WTC11 (cell line): ENCODE measurements at regions not wholly inside any gene's neighbourhood (a gene's known extent, or its start where the extent isn't known, plus 50 kb on each side); places are given as distances from the start of the nearest gene placed in this dataset.

Experiments used
- ATAC-seq: fragments of 200-7000 bp; cut with Tn5 transposase; 2 replicates; pipeline ENCODE4 v1.10.0; 2021; ENCODE audit warnings: mild to moderate bottlenecking, moderate library complexity
- CTCF ChIA-PET: fragments of 300-600 bp; sonication (Branson Sonifier 250); formaldehyde crosslinking; loops from one replicate; lab custom pipeline; 2021; ENCODE audit warnings: antibody characterized with exemption; lab: Charles Lee
- POLR2A ChIA-PET: fragments of 350-600 bp; sonication (Branson Sonifier 250); formaldehyde crosslinking; loops from one replicate; lab custom pipeline; 2021; ENCODE audit warnings: antibody characterized with exemption; lab: Charles Lee
- DNase-seq: peaks from one replicate; pipeline ENCODE4 v3.0.0; 2021; ENCODE audit warnings: low spot score
- H3K27ac Mint-ChIP-seq: 2 replicates; pipeline ENCODE4 v1.8.0; 2021; ENCODE audit warnings: mixed read lengths
- H3K27me3 Mint-ChIP-seq: 2 replicates; pipeline ENCODE4 v1.8.0; 2021; ENCODE audit warnings: low read depth, mild to moderate bottlenecking, moderate library complexity, mixed read lengths
- H3K36me3 Mint-ChIP-seq: 2 replicates; pipeline ENCODE4 v1.8.0; 2021; ENCODE audit warnings: mixed read lengths
- H3K4me1 Mint-ChIP-seq: 2 replicates; pipeline ENCODE4 v1.8.0; 2022; ENCODE audit warnings: mixed read lengths
- H3K4me3 Mint-ChIP-seq: 2 replicates; pipeline ENCODE4 v1.8.0; 2021; ENCODE audit warnings: mild to moderate bottlenecking, moderate library complexity, mixed read lengths
- H3K9me3 Mint-ChIP-seq: 2 replicates; pipeline ENCODE4 v1.8.0; 2021; ENCODE audit warnings: mixed read lengths
- AFF4 ChIP-seq: sonication (generic); formaldehyde crosslinking; IDR thresholded peaks from 2 replicates; pipeline ENCODE4 v1.8.1; 2023; ENCODE audit warnings: mild to moderate bottlenecking, missing genetic modification reagents, borderline replicate concordance
- ATF1 ChIP-seq: sonication (generic); formaldehyde crosslinking; IDR thresholded peaks from 2 replicates; pipeline ENCODE4 v1.8.1; 2023; ENCODE audit warnings: mild to moderate bottlenecking, moderate library complexity, missing genetic modification reagents
- ATF3 ChIP-seq: sonication (generic); formaldehyde crosslinking; conservative IDR thresholded peaks from 2 replicates; pipeline ENCODE4 v1.8.1; 2022; ENCODE audit warnings: mild to moderate bottlenecking, missing genetic modification reagents
- ATF6 ChIP-seq: sonication (generic); formaldehyde crosslinking; IDR thresholded peaks from 2 replicates; pipeline ENCODE4 v1.8.1; 2023; ENCODE audit warnings: mild to moderate bottlenecking, missing genetic modification reagents
- E2F5 ChIP-seq: sonication (generic); formaldehyde crosslinking; IDR thresholded peaks from 2 replicates; pipeline ENCODE4 v1.8.1; 2022; ENCODE audit warnings: mild to moderate bottlenecking, moderate library complexity, missing genetic modification reagents
- ERG ChIP-seq: fragments of 250-450 bp; sonication (Bioruptor Pico); IDR thresholded peaks from 2 replicates; pipeline ENCODE4 v1.8.0; 2021; ENCODE audit warnings: mild to moderate bottlenecking
- JAZF1 ChIP-seq: fragments of 250-450 bp; sonication (Bioruptor Pico); IDR thresholded peaks from 2 replicates; pipeline ENCODE4 v1.9.0; 2021; ENCODE audit warnings: moderate library complexity, mild to moderate bottlenecking, inconsistent platforms
- NFE2L1 ChIP-seq: sonication (generic); formaldehyde crosslinking; IDR thresholded peaks from 2 replicates; pipeline ENCODE4 v1.8.1; 2023; ENCODE audit warnings: missing genetic modification reagents
- NFYB ChIP-seq: sonication (generic); formaldehyde crosslinking; conservative IDR thresholded peaks from 2 replicates; pipeline ENCODE4 v1.8.0; 2022; ENCODE audit warnings: low read depth, missing genetic modification reagents
- NR2C2 ChIP-seq: sonication (generic); formaldehyde crosslinking; IDR thresholded peaks from 2 replicates; pipeline ENCODE4 v1.8.0; 2022; ENCODE audit warnings: mild to moderate bottlenecking, missing genetic modification reagents
- PRRX2 ChIP-seq: fragments of 250-450 bp; sonication (Bioruptor Pico); IDR thresholded peaks from 2 replicates; pipeline ENCODE4 v1.8.0; 2021; ENCODE audit warnings: mild to moderate bottlenecking
- TCF7 ChIP-seq: sonication (generic); formaldehyde crosslinking; IDR thresholded peaks from 2 replicates; pipeline ENCODE4 v1.8.0; 2022; ENCODE audit warnings: mild to moderate bottlenecking, low read depth, missing genetic modification reagents, moderate library complexity
- USF2 ChIP-seq: sonication (generic); formaldehyde crosslinking; IDR thresholded peaks from 2 replicates; pipeline ENCODE4 v1.8.1; 2023; ENCODE audit warnings: mild to moderate bottlenecking, missing genetic modification reagents, moderate library complexity
- ZMAT4 ChIP-seq: fragments of 250-450 bp; sonication (Bioruptor Pico); IDR thresholded peaks from 2 replicates; pipeline ENCODE4 v1.9.0; 2021; ENCODE audit warnings: mild to moderate bottlenecking
- ZNF121 ChIP-seq: sonication (generic); formaldehyde crosslinking; IDR thresholded peaks from 2 replicates; pipeline ENCODE4 v1.8.0; 2023; ENCODE audit warnings: missing genetic modification reagents
- ZNF232 ChIP-seq: sonication (generic); formaldehyde crosslinking; IDR thresholded peaks from 2 replicates; pipeline ENCODE4 v1.8.0; 2022; ENCODE audit warnings: mild to moderate bottlenecking, missing genetic modification reagents
- ZNF532 ChIP-seq: fragments of 250-450 bp; sonication (Bioruptor Pico); IDR thresholded peaks from 2 replicates; pipeline ENCODE4 v1.9.0; 2021; ENCODE audit warnings: mild to moderate bottlenecking, borderline replicate concordance

- TF ChIP-seq NFYB (CRISPR knock-in tag) (no peak), PRRX2 (CRISPR knock-in tag) (no peak), AFF4 (CRISPR knock-in tag) (no peak)
- TF ChIP-seq, all 79 proteins: peak for 0
- DNase-seq = no peak
- ChIA-PET CTCF (interaction anchor here (1.2 kb wide), 1 partner anchor 67 kb away, joined by 3 read pairs; no protein-coding TSS in a partner anchor), POLR2A (no interaction called here)
- no peak overlapping the region for H3K4me3 Mint-ChIP-seq
- peaks cover 10% of the 10 kb centered on the region for H3K4me1 Mint-ChIP-seq
- peaks cover 13% of the 10 kb centered on the region for H3K9me3 Mint-ChIP-seq
- ATAC-seq = no peak
- H3K36me3 Mint-ChIP-seq = no peaks in the 10 kb centered on the region
- H3K27ac Mint-ChIP-seq = no peak overlapping the region
- no peaks in the 10 kb centered on the region for H3K27me3 Mint-ChIP-seq
Observed at GRCh38 chr1:30313584-30313983, 409.8 kb downstream of the MATN1 start.

GRCh38 chr1:30313176-30313575 is 410.2 kb downstream of the MATN1 start:
- H3K36me3 Mint-ChIP-seq = no peaks in the 10 kb centered on the region
- DNase-seq (no peak), ATAC-seq (no peak)
- no peaks in the 10 kb centered on the region for H3K27me3 Mint-ChIP-seq
- peaks cover 10% of the 10 kb centered on the region for H3K4me1 Mint-ChIP-seq
- POLR2A ChIA-PET = no interaction called here
- peaks cover 13% of the 10 kb centered on the region for H3K9me3 Mint-ChIP-seq
- CTCF ChIA-PET = interaction anchor here (1.2 kb wide), 1 partner anchor 67 kb away, joined by 3 read pairs; no protein-coding TSS in a partner anchor
- H3K27ac Mint-ChIP-seq = no peak overlapping the region
- H3K4me3 Mint-ChIP-seq = no peak overlapping the region
- TF ChIP-seq NFE2L1 (CRISPR knock-in tag) (no peak), ZNF532 (no peak), ZNF232 (no peak), TCF7 (CRISPR knock-in tag) (no peak), ZMAT4 (CRISPR knock-in tag) (no peak), JAZF1 (CRISPR knock-in tag) (no peak), E2F5 (no peak), NR2C2 (CRISPR knock-in tag) (no peak), ATF1 (CRISPR knock-in tag) (no peak), PRRX2 (CRISPR knock-in tag) (no peak), ATF3 (CRISPR knock-in tag) (no peak), USF2 (CRISPR knock-in tag) (no peak), ZNF121 (CRISPR knock-in tag) (no peak), ERG (CRISPR knock-in tag) (no peak), ATF6 (CRISPR knock-in tag) (no peak)
